HCT116 (cell line): ENCODE measurements at regions not wholly inside any gene's neighbourhood (a gene's known extent, or its start where the extent isn't known, plus 50 kb on each side); places are given as distances from the start of the nearest gene placed in this dataset.

Source experiments
- ATAC-seq: fragments of 200-7000 bp; cut with Tn5 transposase; 2 replicates; pipeline ENCODE4 v1.9.1; 2020; ENCODE audit warnings: mild to moderate bottlenecking, moderate library complexity
- BruUV-seq: library from RNA; stranded (reverse); fragments of 400-500 nt; replicated peaks from 2 replicates; lab custom pipeline; 2021; lab: Mats Ljungman, UMichigan
- CTCF ChIA-PET: fragments of 300-600 bp; sonication (Branson Sonifier 250); formaldehyde crosslinking; loops from one replicate; lab custom pipeline; 2021; ENCODE audit warnings: antibody characterized with exemption; lab: Charles Lee
- POLR2A ChIA-PET: fragments of 300-600, 350-600 bp; sonication (Branson Sonifier 250); formaldehyde crosslinking; loops from one replicate; lab custom pipeline; 2021; ENCODE audit warnings: antibody characterized with exemption; lab: Charles Lee
- RAD21 ChIA-PET, 2 experiments: fragments of 300-600 bp; sonication (Branson Sonifier 250); formaldehyde crosslinking; loops; one replicate each; lab custom pipeline; 2023; ENCODE audit warnings: low total read pairs in 2 of 2; ENCODE audit not compliant: uncharacterized antibody in 2 of 2, unreplicated experiment in 2 of 2, low non-redundant PET in 1 of 2; lab: Charles Lee
- DNase-seq: peaks from one replicate; pipeline ENCODE4 v3.0.0-alpha.2; 2010; ENCODE audit warnings: low read depth, low spot score
- H2AFZ ChIP-seq: fragments of 200-600 bp; shearing (Covaris generic), sonication (generic); 2 replicates; pipeline ENCODE4 v1.6.1; 2017; ENCODE audit warnings: low read depth, mixed run types, mixed read lengths, antibody characterized with exemption, low read length; ENCODE audit not compliant: poor library complexity, severe bottlenecking
- H3K27ac ChIP-seq: 2 replicates; pipeline ENCODE4 v1.5.1; 2012; ENCODE audit warnings: low read depth, low read length
- H3K27me3 ChIP-seq: fragments of 200-600 bp; sonication (generic); 2 replicates; pipeline ENCODE4 v1.6.1; 2016; ENCODE audit warnings: mixed run types, low read length, mixed read lengths; ENCODE audit not compliant: insufficient read depth
- H3K36me3 ChIP-seq, 2 experiments: fragments of 200-500 bp in 1 of 2; fragments of 200-600 bp in 1 of 2; sonication (Bioruptor generic) in 1 of 2; sonication (generic) in 1 of 2; 2 replicates each; pipeline versions ENCODE4 v1.5.1 to v1.6.1; 2014 to 2016; ENCODE audit warnings: low read length in 2 of 2, inconsistent platforms in 1 of 2, mixed read lengths in 1 of 2, mixed run types in 1 of 2; ENCODE audit not compliant: insufficient read depth in 2 of 2, control insufficient read depth in 1 of 2
- H3K4me1 ChIP-seq, 2 experiments: fragments of 200-600 bp in 1 of 2; sonication (generic) in 1 of 2; 2 replicates each; pipeline versions ENCODE4 v1.5.1 to v1.6.1; 2012 to 2017; ENCODE audit warnings: low read length in 2 of 2, inconsistent platforms in 1 of 2, mild to moderate bottlenecking in 1 of 2, mixed read lengths in 1 of 2, mixed run types in 1 of 2, moderate library complexity in 1 of 2; ENCODE audit not compliant: insufficient read depth in 2 of 2, control insufficient read depth in 1 of 2
- H3K4me2 ChIP-seq: fragments of 200-600 bp; sonication (generic); 2 replicates; pipeline ENCODE4 v1.6.1; 2017; ENCODE audit warnings: mixed run types, low read length, mixed read lengths
- H3K4me3 ChIP-seq, 2 experiments: fragments of 200-600 bp in 1 of 2; sonication (generic) in 1 of 2; replicated peaks in 1 of 2; 2 replicates each; pipeline ENCODE4 v1.5.1; 2011 to 2016; ENCODE audit warnings: low read length in 2 of 2, control low read depth in 1 of 2, low read depth in 1 of 2, mild to moderate bottlenecking in 1 of 2, mixed read lengths in 1 of 2, mixed run types in 1 of 2
- H3K79me2 ChIP-seq: fragments of 200-600 bp; sonication (generic); 2 replicates; pipeline ENCODE4 v1.6.1; 2017; ENCODE audit warnings: mild to moderate bottlenecking, mixed run types, low read length, moderate library complexity, mixed read lengths; ENCODE audit not compliant: insufficient read depth
- H3K9ac ChIP-seq: fragments of 200-600 bp; sonication (generic); 2 replicates; pipeline ENCODE4 v1.6.1; 2016; ENCODE audit warnings: low read length, mixed read lengths
- H3K9me2 ChIP-seq: fragments of 200-600 bp; sonication (generic), shearing (Covaris generic); 2 replicates; pipeline ENCODE4 v1.6.1; 2017; ENCODE audit warnings: mixed run types, mild to moderate bottlenecking, moderate library complexity; ENCODE audit not compliant: insufficient read depth
- H3K9me3 ChIP-seq, 2 experiments: fragments of 200-500 bp in 1 of 2; fragments of 200-600 bp in 1 of 2; sonication (Bioruptor generic) in 1 of 2; sonication (generic) in 1 of 2; 2 replicates each; pipeline ENCODE4 v1.6.1; 2014 to 2017; ENCODE audit warnings: low read length in 2 of 2, mixed read lengths in 2 of 2, inconsistent platforms in 1 of 2, low read depth in 1 of 2, mild to moderate bottlenecking in 1 of 2, mixed run types in 1 of 2, moderate library complexity in 1 of 2; ENCODE audit not compliant: control insufficient read depth in 1 of 2, insufficient read depth in 1 of 2
- H4K20me1 ChIP-seq: fragments of 200-600 bp; sonication (generic), shearing (Covaris generic); 2 replicates; pipeline ENCODE4 v1.6.1; 2017; ENCODE audit warnings: mixed run types, mild to moderate bottlenecking, moderate library complexity; ENCODE audit not compliant: insufficient read depth
- CBX3 ChIP-seq: IDR thresholded peaks from 2 replicates; pipeline ENCODE4 v1.6.1; 2012; ENCODE audit warnings: low read depth
- CEBPB ChIP-seq: IDR thresholded peaks from 2 replicates; pipeline ENCODE4 v1.6.1; 2012; ENCODE audit warnings: low read depth
- EGR1 ChIP-seq: IDR thresholded peaks from 2 replicates; pipeline ENCODE4 v1.6.1; 2012; ENCODE audit warnings: low read depth
- ELF1 ChIP-seq: IDR thresholded peaks from 2 replicates; pipeline ENCODE4 v1.6.1; 2012; ENCODE audit warnings: low read depth, borderline replicate concordance
- EZH2 ChIP-seq: fragments of 200-600 bp; sonication (generic); IDR thresholded peaks from 2 replicates; pipeline ENCODE4 v1.6.1; 2017; ENCODE audit warnings: antibody characterized with exemption, mixed run types
- POLR2A ChIP-seq: IDR thresholded peaks from 2 replicates; pipeline ENCODE4 v1.7.0; 2011; ENCODE audit warnings: borderline replicate concordance; ENCODE audit not compliant: insufficient read depth, insufficient read length; ENCODE audit errors: extremely low read depth
- POLR2AphosphoS5 ChIP-seq: IDR thresholded peaks from 2 replicates; pipeline ENCODE4 v1.6.1; 2011; ENCODE audit warnings: mild to moderate bottlenecking, low read depth, low read length, moderate library complexity
- RAD21 ChIP-seq: IDR thresholded peaks from 2 replicates; pipeline ENCODE4 v1.6.1; 2012; ENCODE audit warnings: low read depth, mild to moderate bottlenecking
- SIN3A ChIP-seq: IDR thresholded peaks from 2 replicates; pipeline ENCODE4 v1.6.1; 2012; ENCODE audit warnings: low read depth
- SP1 ChIP-seq: IDR thresholded peaks from 2 replicates; pipeline ENCODE4 v1.6.1; 2012; ENCODE audit warnings: low read depth
- intact Hi-C: fragments of 100-400 bp; cut with micrococcal nuclease; formaldehyde crosslinking; loops from 2 replicates; pipeline ENCODE4 v1.10.0; 2022
- TF ChIP-seq, protein P1 (sequence below), 3 experiments: fragments of 200-600 bp in 1 of 3; sonication (generic) in 1 of 3; IDR thresholded peaks in 2 of 3; conservative IDR thresholded peaks in 1 of 3; 2 replicates each; pipeline ENCODE4 v1.5.1; 2012 to 2017; ENCODE audit warnings: low read depth in 2 of 3, low read length in 2 of 3, antibody characterized with exemption in 1 of 3, borderline replicate concordance in 1 of 3, control low read depth in 1 of 3, mild to moderate bottlenecking in 1 of 3, mixed read lengths in 1 of 3, mixed run types in 1 of 3, moderate library complexity in 1 of 3; ENCODE audit not compliant: insufficient read depth in 1 of 3
- TF ChIP-seq, protein P2 (sequence below): IDR thresholded peaks from 2 replicates; pipeline ENCODE4 v1.6.1; 2012
- TF ChIP-seq, protein P3 (sequence below): IDR thresholded peaks from 2 replicates; pipeline ENCODE4 v1.6.1; 2011; ENCODE audit warnings: mild to moderate bottlenecking, low read length, moderate library complexity; ENCODE audit not compliant: insufficient replicate concordance; ENCODE audit errors: extremely low read depth
- TF ChIP-seq, protein P4 (sequence below): IDR thresholded peaks from 2 replicates; pipeline ENCODE4 v1.6.1; 2012

DNA sequence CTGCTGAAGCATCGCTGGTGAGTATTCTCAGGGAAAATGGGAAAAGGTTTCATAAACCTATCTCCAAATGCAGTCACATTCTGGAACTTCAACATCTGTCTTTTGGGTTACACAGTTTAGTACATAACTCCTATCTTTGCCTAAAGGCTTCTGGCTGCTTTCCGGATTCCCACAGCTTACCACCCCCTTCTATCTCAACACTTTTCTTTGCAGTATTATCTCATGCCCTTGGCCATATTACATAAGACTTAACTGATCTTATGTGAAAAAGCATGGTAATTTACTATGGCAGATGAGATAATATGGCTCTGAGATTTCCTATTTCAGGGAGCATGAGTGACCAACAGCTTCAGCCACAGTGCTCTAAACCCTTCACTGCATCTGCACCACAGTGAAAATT lies 369.3 kb upstream of the LINC00305 start:
- BruUV-seq = no TSS peak
- ChIA-PET RAD21 (no interaction called here), CTCF (no interaction called here)

More for the DNA sequence above, 369.3 kb upstream of the LINC00305 start:
- POLR2A ChIA-PET = no interaction called here
- no peak for DNase-seq
- Histone ChIP-seq H3K9me2 (no peaks in the 10 kb centered on the region), H3K4me1 (no peaks in the 10 kb centered on the region), H3K9me3 (peaks cover 16 to 40% of the 10 kb centered on the region in 2 experiments; a peak in 2 of 4 replicates), H3K4me2 (no peak overlapping the region), H2AFZ (no peak overlapping the region), H3K27ac (no peak overlapping the region), H3K27me3 (no peaks in the 10 kb centered on the region), H3K79me2 (no peaks in the 10 kb centered on the region), H3K4me3 (no peak overlapping the region), H3K36me3 (no peaks in the 10 kb centered on the region), H3K9ac (no peak overlapping the region), H4K20me1 (no peaks in the 10 kb centered on the region)
- TF ChIP-seq SIN3A (no peak), ELF1 (no peak), POLR2AphosphoS5 (no peak), POLR2A (no peak), EZH2 (no peak), CEBPB (no peak), EGR1 (no peak), CBX3 (no peak), RAD21 (no peak), SP1 (no peak)
- TF ChIP-seq, protein P1, sequence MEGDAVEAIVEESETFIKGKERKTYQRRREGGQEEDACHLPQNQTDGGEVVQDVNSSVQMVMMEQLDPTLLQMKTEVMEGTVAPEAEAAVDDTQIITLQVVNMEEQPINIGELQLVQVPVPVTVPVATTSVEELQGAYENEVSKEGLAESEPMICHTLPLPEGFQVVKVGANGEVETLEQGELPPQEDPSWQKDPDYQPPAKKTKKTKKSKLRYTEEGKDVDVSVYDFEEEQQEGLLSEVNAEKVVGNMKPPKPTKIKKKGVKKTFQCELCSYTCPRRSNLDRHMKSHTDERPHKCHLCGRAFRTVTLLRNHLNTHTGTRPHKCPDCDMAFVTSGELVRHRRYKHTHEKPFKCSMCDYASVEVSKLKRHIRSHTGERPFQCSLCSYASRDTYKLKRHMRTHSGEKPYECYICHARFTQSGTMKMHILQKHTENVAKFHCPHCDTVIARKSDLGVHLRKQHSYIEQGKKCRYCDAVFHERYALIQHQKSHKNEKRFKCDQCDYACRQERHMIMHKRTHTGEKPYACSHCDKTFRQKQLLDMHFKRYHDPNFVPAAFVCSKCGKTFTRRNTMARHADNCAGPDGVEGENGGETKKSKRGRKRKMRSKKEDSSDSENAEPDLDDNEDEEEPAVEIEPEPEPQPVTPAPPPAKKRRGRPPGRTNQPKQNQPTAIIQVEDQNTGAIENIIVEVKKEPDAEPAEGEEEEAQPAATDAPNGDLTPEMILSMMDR (IDR thresholded peaks at IDR 0.05 in 2 of 3, conservative IDR thresholded peaks at IDR 0.05 in 1 of 3; ENCODE audit: borderline replicate concordance in 1 of 3, insufficient read depth in 1 of 3, low read depth in 2 of 3, low read length in 2 of 3) = no peak
- TF ChIP-seq, protein P2, sequence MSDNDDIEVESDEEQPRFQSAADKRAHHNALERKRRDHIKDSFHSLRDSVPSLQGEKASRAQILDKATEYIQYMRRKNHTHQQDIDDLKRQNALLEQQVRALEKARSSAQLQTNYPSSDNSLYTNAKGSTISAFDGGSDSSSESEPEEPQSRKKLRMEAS = no peak
- TF ChIP-seq, protein P3, sequence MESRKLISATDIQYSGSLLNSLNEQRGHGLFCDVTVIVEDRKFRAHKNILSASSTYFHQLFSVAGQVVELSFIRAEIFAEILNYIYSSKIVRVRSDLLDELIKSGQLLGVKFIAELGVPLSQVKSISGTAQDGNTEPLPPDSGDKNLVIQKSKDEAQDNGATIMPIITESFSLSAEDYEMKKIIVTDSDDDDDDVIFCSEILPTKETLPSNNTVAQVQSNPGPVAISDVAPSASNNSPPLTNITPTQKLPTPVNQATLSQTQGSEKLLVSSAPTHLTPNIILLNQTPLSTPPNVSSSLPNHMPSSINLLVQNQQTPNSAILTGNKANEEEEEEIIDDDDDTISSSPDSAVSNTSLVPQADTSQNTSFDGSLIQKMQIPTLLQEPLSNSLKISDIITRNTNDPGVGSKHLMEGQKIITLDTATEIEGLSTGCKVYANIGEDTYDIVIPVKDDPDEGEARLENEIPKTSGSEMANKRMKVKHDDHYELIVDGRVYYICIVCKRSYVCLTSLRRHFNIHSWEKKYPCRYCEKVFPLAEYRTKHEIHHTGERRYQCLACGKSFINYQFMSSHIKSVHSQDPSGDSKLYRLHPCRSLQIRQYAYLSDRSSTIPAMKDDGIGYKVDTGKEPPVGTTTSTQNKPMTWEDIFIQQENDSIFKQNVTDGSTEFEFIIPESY = no peak
- TF ChIP-seq, protein P4, sequence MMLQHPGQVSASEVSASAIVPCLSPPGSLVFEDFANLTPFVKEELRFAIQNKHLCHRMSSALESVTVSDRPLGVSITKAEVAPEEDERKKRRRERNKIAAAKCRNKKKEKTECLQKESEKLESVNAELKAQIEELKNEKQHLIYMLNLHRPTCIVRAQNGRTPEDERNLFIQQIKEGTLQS = no peak
- ATAC-seq = no peak
- intact Hi-C loops = no loop called here
